HFFc6 (cell line): ENCODE measurements at regions not wholly inside any gene's neighbourhood (a gene's known extent, or its start where the extent isn't known, plus 50 kb on each side); places are given as distances from the start of the nearest gene placed in this dataset.
A peak's percentile ranks its signal among the peaks of the same experiment; 100 is the strongest.

Source experiments
- DNase-seq: peaks from one replicate; pipeline ENCODE4 v3.0.0-alpha.2; 2018
- H3K27ac Mint-ChIP-seq: 2 replicates; pipeline ENCODE4 v1.8.0; 2020; ENCODE audit warnings: mild to moderate bottlenecking, mixed read lengths
- H3K27me3 Mint-ChIP-seq: 2 replicates; pipeline ENCODE4 v1.8.0; 2021; ENCODE audit warnings: mild to moderate bottlenecking, moderate library complexity, mixed read lengths; ENCODE audit not compliant: insufficient read depth
- H3K36me3 Mint-ChIP-seq: 2 replicates; pipeline ENCODE4 v1.8.0; 2021; ENCODE audit warnings: low read depth, mixed read lengths
- H3K4me1 Mint-ChIP-seq: 2 replicates; pipeline ENCODE4 v1.8.0; 2020; ENCODE audit warnings: low read depth, mixed read lengths
- H3K4me3 Mint-ChIP-seq: 2 replicates; pipeline ENCODE4 v1.8.0; 2020; ENCODE audit warnings: mild to moderate bottlenecking, moderate library complexity, mixed read lengths
- H3K9me3 Mint-ChIP-seq: 2 replicates; pipeline ENCODE4 v1.8.0; 2020; ENCODE audit warnings: mild to moderate bottlenecking, mixed read lengths
- CTCF ChIP-seq: fragments of 200-600 bp; sonication (generic); IDR thresholded peaks from 2 replicates; pipeline ENCODE4 v1.5.0; 2021; ENCODE audit warnings: antibody characterized with exemption, mild to moderate bottlenecking

GRCh38 chrX:125405339-125405738 lies 85.7 kb downstream of the TEX13C start:
- DNase-seq = no peak
- Mint-ChIP-seq H3K4me1 (no peaks in the 10 kb centered on the region), H3K4me3 (no peak overlapping the region), H3K36me3 (no peaks in the 10 kb centered on the region), H3K9me3 (peaks cover 7% of the 10 kb centered on the region; the same call in 1 of the 2 replicates), H3K27me3 (no peaks in the 10 kb centered on the region), H3K27ac (no peak overlapping the region)
- no peak for TF ChIP-seq CTCF

- no peaks in the 10 kb centered on the region for H3K4me1 Mint-ChIP-seq
- no peak for DNase-seq
- peaks cover 7% of the 10 kb centered on the region; the same call in 1 of the 2 replicates for H3K9me3 Mint-ChIP-seq
- H3K36me3 Mint-ChIP-seq = no peaks in the 10 kb centered on the region
- H3K27me3 Mint-ChIP-seq = no peaks in the 10 kb centered on the region
- H3K4me3 Mint-ChIP-seq = no peak overlapping the region
- no peak for TF ChIP-seq CTCF
- no peak overlapping the region for H3K27ac Mint-ChIP-seq
These were observed 87.6 kb downstream of the TEX13C start for GRCh38 chrX:125407314-125407713.

- Mint-ChIP-seq H3K27me3 (no peaks in the 10 kb centered on the region; the same call in 1 of the 2 replicates), H3K4me1 (no peaks in the 10 kb centered on the region), H3K27ac (no peak overlapping the region), H3K9me3 (no peaks in the 10 kb centered on the region; the same call in 1 of the 2 replicates), H3K4me3 (no peak overlapping the region), H3K36me3 (no peaks in the 10 kb centered on the region)
- no peak for TF ChIP-seq CTCF
- DNase-seq = no peak
These were observed 101.1 kb downstream of the TEX13C start for GRCh38 chrX:125420809-125421208.

GRCh38 chrX:125422986-125423385 lies 103.3 kb downstream of the TEX13C start:
- H3K27me3 Mint-ChIP-seq = no peaks in the 10 kb centered on the region; the same call in none of the 2 replicates
- no peak for TF ChIP-seq CTCF
- no peak overlapping the region for H3K27ac Mint-ChIP-seq
- H3K4me3 Mint-ChIP-seq = no peak overlapping the region
- no peak for DNase-seq
- H3K4me1 Mint-ChIP-seq = no peaks in the 10 kb centered on the region
- no peaks in the 10 kb centered on the region for H3K36me3 Mint-ChIP-seq
- H3K9me3 Mint-ChIP-seq = no peaks in the 10 kb centered on the region; the same call in 1 of the 2 replicates

GRCh38 chrX:125424536-125424935 lies 104.9 kb downstream of the TEX13C start:
- H3K4me3 Mint-ChIP-seq = no peak overlapping the region
- no peaks in the 10 kb centered on the region; the same call in 1 of the 2 replicates for H3K9me3 Mint-ChIP-seq
- H3K27me3 Mint-ChIP-seq = no peaks in the 10 kb centered on the region; the same call in none of the 2 replicates
- no peak overlapping the region for H3K27ac Mint-ChIP-seq
- DNase-seq = no peak
- TF ChIP-seq CTCF = no peak
- H3K4me1 Mint-ChIP-seq = no peaks in the 10 kb centered on the region
- no peaks in the 10 kb centered on the region for H3K36me3 Mint-ChIP-seq

- H3K27me3 Mint-ChIP-seq = no peaks in the 10 kb centered on the region
- no peaks in the 10 kb centered on the region for H3K36me3 Mint-ChIP-seq
- no peaks in the 10 kb centered on the region for H3K4me1 Mint-ChIP-seq
- DNase-seq = no peak
- TF ChIP-seq CTCF = 0 out of 2 replicates have a peak, but pooled peaks have one; percentile 15
- H3K4me3 Mint-ChIP-seq = no peak overlapping the region
- H3K27ac Mint-ChIP-seq = no peak overlapping the region
- H3K9me3 Mint-ChIP-seq = peaks cover 21% of the 10 kb centered on the region
These were observed 117.2 kb downstream of the TEX13C start for GRCh38 chrX:125436855-125437254.
